ENCODE measurements at regions not wholly inside any gene's neighbourhood (a gene's known extent, or its start where the extent isn't known, plus 50 kb on each side); places are given as distances from the start of the nearest gene placed in this dataset.

DNA sequence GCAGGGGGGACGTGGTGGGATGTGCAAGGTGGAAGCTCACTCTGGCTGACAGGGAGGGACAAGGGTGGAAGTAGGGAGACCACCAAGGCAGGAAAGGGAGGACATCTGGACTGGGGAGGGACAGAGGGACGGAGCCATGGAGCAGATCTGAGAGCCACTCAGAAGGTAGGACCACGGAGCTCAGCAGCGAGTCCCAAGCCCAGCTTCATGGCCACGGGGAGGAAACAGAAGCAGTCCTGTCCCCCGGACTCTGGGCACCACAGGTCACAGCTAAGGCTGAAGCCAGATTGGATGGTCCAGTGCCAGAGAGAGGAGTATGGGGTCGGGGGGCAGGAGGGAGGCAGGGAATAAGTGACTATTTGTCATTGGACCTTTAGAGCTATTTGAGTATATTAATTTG is 220.1 kb downstream of the TBC1D2B start:
- TF ChIP-seq CHD2 (IDR thresholded peaks at IDR 0.05; ENCODE audit: low read length) (no peak), RXRA (IDR thresholded peaks at IDR 0.05; ENCODE audit: insufficient read depth, low read depth, low read length) (no peak), CTCF (IDR thresholded peaks at IDR 0.05; ENCODE audit: control extremely low read depth in 1 of 3, insufficient read depth in 1 of 3, low read depth in 1 of 3, low read length in 3 of 3) (no peak), EZH2 (IDR thresholded peaks at IDR 0.05; ENCODE audit: low read depth, low read length, severe bottlenecking) (no peak), BACH1 (IDR thresholded peaks at IDR 0.05; ENCODE audit: low read length) (no peak), BRCA1 (IDR thresholded peaks at IDR 0.05; ENCODE audit: low read depth, low read length) (no peak), POLR2A (IDR thresholded peaks at IDR 0.05; ENCODE audit: control extremely low read depth in 1 of 2, low read depth in 2 of 2, low read length in 2 of 2) (no peak), SP1 (IDR thresholded peaks at IDR 0.05; ENCODE audit: low read depth, low read length) (no peak), TAF1 (IDR thresholded peaks at IDR 0.05; ENCODE audit: low read depth, low read length) (no peak), POLR2AphosphoS5 (IDR thresholded peaks at IDR 0.05; ENCODE audit: low read depth, low read length) (no peak)

Data from H1 (cell line).